Right lobe of liver (tissue), 4 donors: ENCODE measurements at regions not wholly inside any gene's neighbourhood (a gene's known extent, or its start where the extent isn't known, plus 50 kb on each side); places are given as distances from the start of the nearest gene placed in this dataset.

Source experiments
- POLR2A ChIP-seq: fragments of 450-650 bp; IDR thresholded peaks from one replicate; pipeline ENCODE4 v1.6.1; 2017; ENCODE audit warnings: antibody characterized with exemption, mild to moderate bottlenecking
- TF ChIP-seq, protein P1 (sequence below), 4 donors: fragments of 200-600 bp in 3 of 4; fragments of 450-650 bp in 1 of 4; IDR thresholded peaks; one replicate each; pipeline versions ENCODE4 v1.5.1 to v1.8.0; 2016 to 2022; ENCODE audit warnings: antibody characterized with exemption in 4 of 4, mild to moderate bottlenecking in 2 of 4
- donor health status: DM: no; HTN: no; CAD: no.
- donor health status: DM: no; HTN: no; CAD: no.
- donor health status: DM: no; HTN: yes; CAD: no.

DNA sequence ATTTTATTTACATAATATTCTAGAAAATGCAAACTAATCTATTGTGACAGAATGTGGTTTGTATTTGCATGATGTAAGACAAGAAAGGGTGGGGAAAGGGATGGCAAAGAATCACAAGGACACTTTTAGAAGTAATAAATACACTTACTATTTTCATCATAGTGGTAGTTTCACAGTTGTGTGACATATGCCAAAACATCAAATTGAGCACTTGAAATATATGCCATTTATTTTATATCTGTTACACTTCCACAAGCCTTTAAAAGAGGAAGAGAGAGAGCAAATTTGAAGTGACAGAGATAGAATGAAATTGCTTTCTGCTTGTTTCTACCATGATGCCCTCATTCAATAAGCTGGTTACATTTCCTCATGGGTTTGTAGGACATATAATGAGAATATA is 230.0 kb upstream of the NWD2 start:
- TF ChIP-seq, protein P1, sequence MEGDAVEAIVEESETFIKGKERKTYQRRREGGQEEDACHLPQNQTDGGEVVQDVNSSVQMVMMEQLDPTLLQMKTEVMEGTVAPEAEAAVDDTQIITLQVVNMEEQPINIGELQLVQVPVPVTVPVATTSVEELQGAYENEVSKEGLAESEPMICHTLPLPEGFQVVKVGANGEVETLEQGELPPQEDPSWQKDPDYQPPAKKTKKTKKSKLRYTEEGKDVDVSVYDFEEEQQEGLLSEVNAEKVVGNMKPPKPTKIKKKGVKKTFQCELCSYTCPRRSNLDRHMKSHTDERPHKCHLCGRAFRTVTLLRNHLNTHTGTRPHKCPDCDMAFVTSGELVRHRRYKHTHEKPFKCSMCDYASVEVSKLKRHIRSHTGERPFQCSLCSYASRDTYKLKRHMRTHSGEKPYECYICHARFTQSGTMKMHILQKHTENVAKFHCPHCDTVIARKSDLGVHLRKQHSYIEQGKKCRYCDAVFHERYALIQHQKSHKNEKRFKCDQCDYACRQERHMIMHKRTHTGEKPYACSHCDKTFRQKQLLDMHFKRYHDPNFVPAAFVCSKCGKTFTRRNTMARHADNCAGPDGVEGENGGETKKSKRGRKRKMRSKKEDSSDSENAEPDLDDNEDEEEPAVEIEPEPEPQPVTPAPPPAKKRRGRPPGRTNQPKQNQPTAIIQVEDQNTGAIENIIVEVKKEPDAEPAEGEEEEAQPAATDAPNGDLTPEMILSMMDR (IDR thresholded peaks at IDR 0.05) = no peak
- TF ChIP-seq POLR2A = no peak
